ENCODE measurements at regions not wholly inside any gene's neighbourhood (a gene's known extent, or its start where the extent isn't known, plus 50 kb on each side); places are given as distances from the start of the nearest gene placed in this dataset.

DNA sequence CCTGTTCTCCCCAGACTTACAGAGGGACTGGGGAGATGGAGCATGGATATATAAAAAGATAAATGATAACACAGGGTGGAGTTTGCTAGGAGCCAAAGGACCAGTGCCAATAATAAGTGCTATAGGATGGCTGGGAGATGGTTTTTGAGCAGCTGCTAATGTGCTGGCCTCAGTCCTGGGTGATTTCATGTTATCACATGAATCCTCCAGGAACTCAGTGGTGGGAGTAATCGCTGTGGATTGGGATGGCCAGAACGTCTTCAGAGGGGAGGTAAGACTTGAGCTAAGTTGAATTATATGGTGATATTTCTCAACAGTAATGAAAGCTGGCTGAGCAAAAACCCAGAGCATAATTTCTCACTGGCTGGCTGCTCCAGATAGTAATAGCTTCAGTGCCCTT, 441.4 kb downstream of the SLC4A3 start:
- no peak overlapping the region for H3K27ac Mint-ChIP-seq (ENCODE audit: low read depth, unreplicated experiment)
- ChIA-PET CTCF (interaction anchor here (1.3 kb wide), 1 partner anchor 14 kb away, joined by 6 read pairs; no protein-coding TSS in a partner anchor), POLR2A (interaction anchor here (0.6 kb wide), 1 partner anchor 25 kb away, joined by 3 read pairs; no protein-coding TSS in a partner anchor)
- H3K4me3 Mint-ChIP-seq (ENCODE audit: unreplicated experiment), result no peak overlapping the region
- H3K4me1 Mint-ChIP-seq (ENCODE audit: insufficient read depth, unreplicated experiment), result peaks cover 16% of the 10 kb centered on the region
- no peaks in the 10 kb centered on the region for H3K36me3 Mint-ChIP-seq (ENCODE audit: insufficient read depth, unreplicated experiment)
- no peaks in the 10 kb centered on the region for H3K27me3 Mint-ChIP-seq (ENCODE audit: insufficient read depth, unreplicated experiment)
- TF ChIP-seq, protein P1, sequence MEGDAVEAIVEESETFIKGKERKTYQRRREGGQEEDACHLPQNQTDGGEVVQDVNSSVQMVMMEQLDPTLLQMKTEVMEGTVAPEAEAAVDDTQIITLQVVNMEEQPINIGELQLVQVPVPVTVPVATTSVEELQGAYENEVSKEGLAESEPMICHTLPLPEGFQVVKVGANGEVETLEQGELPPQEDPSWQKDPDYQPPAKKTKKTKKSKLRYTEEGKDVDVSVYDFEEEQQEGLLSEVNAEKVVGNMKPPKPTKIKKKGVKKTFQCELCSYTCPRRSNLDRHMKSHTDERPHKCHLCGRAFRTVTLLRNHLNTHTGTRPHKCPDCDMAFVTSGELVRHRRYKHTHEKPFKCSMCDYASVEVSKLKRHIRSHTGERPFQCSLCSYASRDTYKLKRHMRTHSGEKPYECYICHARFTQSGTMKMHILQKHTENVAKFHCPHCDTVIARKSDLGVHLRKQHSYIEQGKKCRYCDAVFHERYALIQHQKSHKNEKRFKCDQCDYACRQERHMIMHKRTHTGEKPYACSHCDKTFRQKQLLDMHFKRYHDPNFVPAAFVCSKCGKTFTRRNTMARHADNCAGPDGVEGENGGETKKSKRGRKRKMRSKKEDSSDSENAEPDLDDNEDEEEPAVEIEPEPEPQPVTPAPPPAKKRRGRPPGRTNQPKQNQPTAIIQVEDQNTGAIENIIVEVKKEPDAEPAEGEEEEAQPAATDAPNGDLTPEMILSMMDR (IDR thresholded peaks at IDR 0.05; ENCODE audit: unreplicated experiment), result no peak
- no TSS peak for BruUV-seq (replicated peaks)
- intact Hi-C loops (cut with micrococcal nuclease), result no loop called here
- no peaks in the 10 kb centered on the region for H3K9me3 Mint-ChIP-seq (ENCODE audit: unreplicated experiment)
- no peak for DNase-seq (ENCODE audit: unreplicated experiment)

DNA sequence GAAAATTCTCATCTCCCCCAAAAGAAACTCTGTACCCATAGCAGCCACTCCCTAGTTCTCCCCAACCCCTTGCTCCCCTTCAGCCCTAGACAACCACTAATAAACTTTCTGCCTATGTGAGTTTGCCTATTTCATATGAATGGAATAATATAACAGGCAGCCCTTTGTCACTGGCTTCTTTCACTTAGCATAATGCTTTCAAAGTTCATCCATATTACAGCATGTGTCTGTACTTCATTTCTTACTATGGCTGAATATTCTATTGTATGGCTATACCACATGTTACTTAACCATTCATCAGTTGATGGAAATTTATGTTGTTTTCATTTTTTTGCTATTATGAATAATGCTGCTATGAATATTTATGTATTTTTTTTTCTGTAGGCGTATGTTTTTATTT, 442.9 kb downstream of the SLC4A3 start:
- CTCF ChIA-PET, result no interaction called here
- Mint-ChIP-seq H3K27me3 (ENCODE audit: insufficient read depth, unreplicated experiment) (no peaks in the 10 kb centered on the region), H3K4me3 (ENCODE audit: unreplicated experiment) (no peak overlapping the region), H3K9me3 (ENCODE audit: unreplicated experiment) (no peaks in the 10 kb centered on the region), H3K36me3 (ENCODE audit: insufficient read depth, unreplicated experiment) (no peaks in the 10 kb centered on the region), H3K27ac (ENCODE audit: low read depth, unreplicated experiment) (no peak overlapping the region), H3K4me1 (ENCODE audit: insufficient read depth, unreplicated experiment) (peaks cover 11% of the 10 kb centered on the region)
- POLR2A ChIA-PET, result no interaction called here
- no peak for DNase-seq (ENCODE audit: unreplicated experiment)
- no TSS peak for BruUV-seq (replicated peaks)
- intact Hi-C loops (cut with micrococcal nuclease), result no loop called here
- TF ChIP-seq, protein P1 (IDR thresholded peaks at IDR 0.05; ENCODE audit: unreplicated experiment), result no peak

DNA sequence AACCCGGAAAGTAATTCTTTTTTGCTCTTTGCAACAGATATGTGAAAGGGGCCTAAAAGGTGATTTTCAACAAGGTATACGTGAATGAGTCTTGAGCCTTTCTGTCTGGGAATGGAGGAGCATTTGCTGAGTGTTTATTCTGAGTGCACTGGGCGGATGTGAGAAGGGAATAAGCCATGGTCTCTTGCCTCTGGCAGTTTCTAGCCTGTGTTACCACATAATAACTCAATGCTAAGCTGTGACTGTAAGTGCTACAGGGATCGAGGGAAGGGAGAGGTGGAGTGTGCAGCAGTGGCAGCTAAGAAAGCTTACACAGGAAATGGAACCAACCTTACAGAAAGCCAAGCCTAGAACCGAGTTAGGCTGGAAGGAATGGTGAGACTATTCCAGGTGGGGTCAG, 444.3 kb downstream of the SLC4A3 start:
- intact Hi-C loops (cut with micrococcal nuclease), result no loop called here
- peak overlapping the region; percentile 29 for H3K27ac Mint-ChIP-seq (ENCODE audit: low read depth, unreplicated experiment)
- H3K9me3 Mint-ChIP-seq (ENCODE audit: unreplicated experiment), result no peaks in the 10 kb centered on the region
- POLR2A ChIA-PET, result no interaction called here
- CTCF ChIA-PET, result interaction anchor here (0.6 kb wide), 1 partner anchor 138 kb away, joined by 3 read pairs; no protein-coding TSS in a partner anchor
- no peaks in the 10 kb centered on the region for H3K27me3 Mint-ChIP-seq (ENCODE audit: insufficient read depth, unreplicated experiment)
- H3K4me3 Mint-ChIP-seq (ENCODE audit: unreplicated experiment), result no peak overlapping the region
- peaks cover 11% of the 10 kb centered on the region for H3K4me1 Mint-ChIP-seq (ENCODE audit: insufficient read depth, unreplicated experiment)
- H3K36me3 Mint-ChIP-seq (ENCODE audit: insufficient read depth, unreplicated experiment), result no peaks in the 10 kb centered on the region
- no TSS peak for BruUV-seq (replicated peaks)
- TF ChIP-seq, protein P1 (IDR thresholded peaks at IDR 0.05; ENCODE audit: unreplicated experiment), result no peak
- no peak for DNase-seq (ENCODE audit: unreplicated experiment)

GRCh38 chr2:220072669-220073220, 445.3 kb downstream of the SLC4A3 start:
- no TSS peak for BruUV-seq (replicated peaks)
- CTCF ChIA-PET, result no interaction called here

More at GRCh38 chr2:220072669-220073220, 445.3 kb downstream of the SLC4A3 start:
- no peaks in the 10 kb centered on the region for H3K36me3 Mint-ChIP-seq (ENCODE audit: insufficient read depth, unreplicated experiment)
- POLR2A ChIA-PET, result no interaction called here
- H3K9me3 Mint-ChIP-seq (ENCODE audit: unreplicated experiment), result no peaks in the 10 kb centered on the region
- intact Hi-C loops (cut with micrococcal nuclease), result no loop called here
- H3K27me3 Mint-ChIP-seq (ENCODE audit: insufficient read depth, unreplicated experiment), result no peaks in the 10 kb centered on the region
- DNase-seq (ENCODE audit: unreplicated experiment), result no peak
- H3K27ac Mint-ChIP-seq (ENCODE audit: low read depth, unreplicated experiment), result no peak overlapping the region
- peaks cover 14% of the 10 kb centered on the region for H3K4me1 Mint-ChIP-seq (ENCODE audit: insufficient read depth, unreplicated experiment)
- no peak overlapping the region for H3K4me3 Mint-ChIP-seq (ENCODE audit: unreplicated experiment)
- TF ChIP-seq, protein P1 (IDR thresholded peaks at IDR 0.05; ENCODE audit: unreplicated experiment), result no peak
